Suppressor macrophage (primary cell): ENCODE measurements at regions not wholly inside any gene's neighbourhood (a gene's known extent, or its start where the extent isn't known, plus 50 kb on each side); places are given as distances from the start of the nearest gene placed in this dataset.

ENCODE experiments used
- DNase-seq, 4 experiments: peaks; one replicate each; pipeline ENCODE4 v3.0.0-alpha.2; 2020 to 2022

GRCh38 chr10:128957221-128957620 is 509.8 kb upstream of the MGMT start:
- DNase-seq: no peak

GRCh38 chr10:128958834-128959690 is 508.0 kb upstream of the MGMT start:
- DNase-seq: no peak

GRCh38 chr10:128959746-128960145 is 507.3 kb upstream of the MGMT start:
- no peak for DNase-seq

- DNase-seq: no peak
Measured at GRCh38 chr10:128960517-128960916, 506.5 kb upstream of the MGMT start.

GRCh38 chr10:128962182-128962581 is 504.9 kb upstream of the MGMT start:
- no peak for DNase-seq

GRCh38 chr10:128963211-128964099 is 503.6 kb upstream of the MGMT start:
- DNase-seq: no peak

- no peak for DNase-seq
Measured at GRCh38 chr10:128964100-128964403, 503.0 kb upstream of the MGMT start.

- no peak for DNase-seq
Measured at GRCh38 chr10:128967980-128968756, 498.9 kb upstream of the MGMT start.

- DNase-seq: no peak
Measured at GRCh38 chr10:128969551-128969950, 497.5 kb upstream of the MGMT start.

GRCh38 chr10:128971374-128972035 is 495.5 kb upstream of the MGMT start:
- no peak for DNase-seq

- DNase-seq: no peak
Measured at GRCh38 chr10:128972036-128972405, 495.0 kb upstream of the MGMT start.

GRCh38 chr10:128973221-128973620 is 493.8 kb upstream of the MGMT start:
- DNase-seq: no peak

- DNase-seq: no peak
Measured at GRCh38 chr10:128976856-128977255, 490.2 kb upstream of the MGMT start.

- DNase-seq: no peak
Measured at GRCh38 chr10:128978211-128978610, 488.8 kb upstream of the MGMT start.

- no peak for DNase-seq
Measured at GRCh38 chr10:128979405-128979804, 487.6 kb upstream of the MGMT start.

- no peak for DNase-seq
Measured at GRCh38 chr10:128981251-128981650, 485.8 kb upstream of the MGMT start.

GRCh38 chr10:128981881-128982615 is 485.0 kb upstream of the MGMT start:
- no peak for DNase-seq

GRCh38 chr10:128982616-128982915 is 484.5 kb upstream of the MGMT start:
- no peak for DNase-seq

GRCh38 chr10:128985036-128985435 is 482.0 kb upstream of the MGMT start:
- no peak for DNase-seq

GRCh38 chr10:128990986-128991385 is 476.1 kb upstream of the MGMT start:
- DNase-seq: no peak

- DNase-seq: no peak
Measured at GRCh38 chr10:128992770-128993169, 474.3 kb upstream of the MGMT start.

GRCh38 chr10:128993443-128993842 is 473.6 kb upstream of the MGMT start:
- DNase-seq: no peak
